Glutamatergic neuron (in vitro differentiated cells): ENCODE measurements at regions not wholly inside any gene's neighbourhood (a gene's known extent, or its start where the extent isn't known, plus 50 kb on each side); places are given as distances from the start of the nearest gene placed in this dataset.

Source experiments
- DNase-seq: peaks from one replicate; pipeline ENCODE4 v3.0.0; 2022
- H3K27ac Mint-ChIP-seq: one replicate; pipeline ENCODE4 v1.8.0; 2020; ENCODE audit warnings: mild to moderate bottlenecking, mixed read lengths, inconsistent platforms; ENCODE audit not compliant: unreplicated experiment
- H3K27me3 Mint-ChIP-seq: one replicate; pipeline ENCODE4 v1.8.0; 2020; ENCODE audit warnings: mild to moderate bottlenecking, moderate library complexity, mixed read lengths, inconsistent platforms; ENCODE audit not compliant: unreplicated experiment
- H3K36me3 Mint-ChIP-seq: one replicate; pipeline ENCODE4 v1.8.0; 2020; ENCODE audit warnings: mild to moderate bottlenecking, mixed read lengths, inconsistent platforms; ENCODE audit not compliant: unreplicated experiment
- H3K4me1 Mint-ChIP-seq: one replicate; pipeline ENCODE4 v1.8.0; 2020; ENCODE audit warnings: mild to moderate bottlenecking, low read depth, mixed read lengths, inconsistent platforms; ENCODE audit not compliant: unreplicated experiment
- H3K4me3 Mint-ChIP-seq: one replicate; pipeline ENCODE4 v1.8.0; 2020; ENCODE audit warnings: mild to moderate bottlenecking, mixed read lengths, inconsistent platforms; ENCODE audit not compliant: unreplicated experiment
- H3K9me3 Mint-ChIP-seq: one replicate; pipeline ENCODE4 v1.8.0; 2020; ENCODE audit warnings: mild to moderate bottlenecking, moderate library complexity, mixed read lengths, inconsistent platforms; ENCODE audit not compliant: unreplicated experiment
- CTCF ChIP-seq: fragments of 200-600 bp; sonication (generic); IDR thresholded peaks from one replicate; pipeline ENCODE4 v1.5.0; 2021; ENCODE audit not compliant: partially characterized antibody, unreplicated experiment

- H3K27ac Mint-ChIP-seq: no peak overlapping the region
- H3K9me3 Mint-ChIP-seq: peaks cover 2% of the 10 kb centered on the region
- DNase-seq: no peak
- peaks cover 1% of the 10 kb centered on the region for H3K27me3 Mint-ChIP-seq
- H3K36me3 Mint-ChIP-seq: no peaks in the 10 kb centered on the region
- no peak for TF ChIP-seq CTCF
- no peaks in the 10 kb centered on the region for H3K4me1 Mint-ChIP-seq
- H3K4me3 Mint-ChIP-seq: no peak overlapping the region
Observed at GRCh38 chr14:22018890-22019289, 345.3 kb upstream of the OR4E1 start.

DNA sequence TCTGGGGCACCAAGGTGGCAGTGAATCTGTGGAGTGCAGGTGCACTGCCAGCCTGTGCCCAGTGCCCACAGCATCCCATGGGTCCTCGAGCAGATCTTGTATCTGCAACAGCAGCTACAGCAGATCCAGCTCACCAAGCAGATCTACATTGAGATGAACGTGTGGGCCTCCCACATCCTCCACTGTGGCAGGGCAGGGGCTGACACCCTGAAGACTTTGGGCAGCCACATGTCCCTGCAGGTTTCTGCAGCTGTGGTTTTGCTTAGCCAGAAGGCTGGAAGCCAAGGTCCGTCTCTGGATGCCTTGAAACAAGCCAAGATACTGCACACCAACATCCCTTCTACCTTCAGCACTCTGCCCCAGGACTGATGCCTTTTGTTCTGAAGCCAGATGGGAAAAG is 338.8 kb upstream of the OR4E1 start:
- H3K4me1 Mint-ChIP-seq: no peaks in the 10 kb centered on the region
- H3K27me3 Mint-ChIP-seq: no peaks in the 10 kb centered on the region
- no peak overlapping the region for H3K4me3 Mint-ChIP-seq
- no peak for TF ChIP-seq CTCF
- H3K27ac Mint-ChIP-seq: no peak overlapping the region
- peaks cover 2% of the 10 kb centered on the region for H3K36me3 Mint-ChIP-seq
- no peaks in the 10 kb centered on the region for H3K9me3 Mint-ChIP-seq
- DNase-seq: no peak

GRCh38 chr14:22011253-22011642 is 337.6 kb upstream of the OR4E1 start:
- no peak for DNase-seq
- H3K27me3 Mint-ChIP-seq: no peaks in the 10 kb centered on the region
- H3K9me3 Mint-ChIP-seq: no peaks in the 10 kb centered on the region
- no peak overlapping the region for H3K4me3 Mint-ChIP-seq
- H3K27ac Mint-ChIP-seq: no peak overlapping the region
- peaks cover 4% of the 10 kb centered on the region for H3K36me3 Mint-ChIP-seq
- H3K4me1 Mint-ChIP-seq: no peaks in the 10 kb centered on the region
- TF ChIP-seq CTCF: no peak

DNA sequence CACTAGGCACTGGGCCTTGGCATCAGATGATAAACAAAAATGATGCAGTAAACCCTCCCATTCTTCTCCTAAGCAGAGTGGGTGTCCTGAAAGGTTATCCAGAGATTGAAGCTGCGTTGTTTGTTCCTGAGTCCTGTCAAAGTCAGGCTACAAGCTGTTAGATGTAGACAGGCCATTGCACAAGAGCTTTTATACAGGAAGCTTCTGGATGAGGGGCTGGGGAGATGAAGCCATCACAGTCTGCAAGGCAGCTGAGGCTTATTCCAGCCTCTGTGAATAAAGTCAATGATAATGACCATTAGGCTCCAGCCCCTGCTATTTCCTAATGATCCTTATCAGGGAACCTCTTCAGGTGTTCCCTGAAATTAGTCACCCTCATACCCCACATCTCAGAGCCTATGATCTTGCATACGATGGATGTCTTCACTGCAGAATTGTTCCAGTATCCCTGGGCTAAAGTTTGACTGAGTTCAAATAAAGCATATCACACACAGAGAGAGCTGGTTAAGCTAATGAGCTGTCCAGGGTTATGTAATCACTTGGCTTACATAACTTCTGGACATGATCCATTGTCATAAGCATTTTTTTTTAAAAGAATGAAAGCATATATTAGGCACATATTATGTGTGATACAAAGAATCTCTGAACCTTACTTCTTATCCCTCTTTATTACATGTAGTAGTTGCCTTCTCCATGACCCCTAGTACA is 337.1 kb upstream of the OR4E1 start:
- Mint-ChIP-seq H3K27ac (no peak overlapping the region), H3K4me3 (no peak overlapping the region), H3K27me3 (no peaks in the 10 kb centered on the region), H3K9me3 (no peaks in the 10 kb centered on the region), H3K36me3 (peaks cover 4% of the 10 kb centered on the region), H3K4me1 (no peaks in the 10 kb centered on the region)
- no peak for TF ChIP-seq CTCF
- no peak for DNase-seq

DNA sequence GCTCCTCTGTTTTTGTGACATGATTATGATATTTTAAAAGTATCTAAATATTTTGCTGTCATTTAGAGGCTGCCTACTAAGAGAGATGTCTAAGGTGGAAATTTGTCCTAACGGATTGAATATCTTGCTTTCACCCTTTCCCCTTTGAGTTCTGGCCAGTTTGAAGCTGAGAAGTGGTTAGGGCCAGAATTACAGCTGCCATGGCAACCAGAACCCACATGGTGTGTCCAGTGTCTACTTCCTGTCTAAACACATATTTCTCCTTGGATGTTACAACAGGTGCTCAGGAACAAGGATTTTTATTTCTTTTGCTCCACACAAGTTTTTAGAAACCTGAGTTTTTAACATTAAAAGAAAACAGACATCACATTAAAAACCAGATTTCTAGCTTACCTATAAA is 335.1 kb upstream of the OR4E1 start:
- no peaks in the 10 kb centered on the region for H3K4me1 Mint-ChIP-seq
- no peak overlapping the region for H3K4me3 Mint-ChIP-seq
- no peak overlapping the region for H3K27ac Mint-ChIP-seq

More for the DNA sequence above, 335.1 kb upstream of the OR4E1 start:
- no peak for DNase-seq
- H3K9me3 Mint-ChIP-seq: no peaks in the 10 kb centered on the region
- H3K27me3 Mint-ChIP-seq: no peaks in the 10 kb centered on the region
- H3K36me3 Mint-ChIP-seq: peaks cover 4% of the 10 kb centered on the region
- no peak for TF ChIP-seq CTCF
